ENCODE measurements at regions not wholly inside any gene's neighbourhood (a gene's known extent, or its start where the extent isn't known, plus 50 kb on each side); places are given as distances from the start of the nearest gene placed in this dataset.

- H3K4me3 ChIP-seq (ENCODE audit: control insufficient read depth, low read depth, low read length): no peak overlapping the region
- TF ChIP-seq CTCF (conservative IDR thresholded peaks at IDR 0.05; ENCODE audit: control insufficient read depth, insufficient read depth, low read depth, low read length): no peak
- no peak for DNase-seq (ENCODE audit: low read depth)
These were observed 452.9 kb upstream of the DMAC1 start for GRCh38 chr9:8252445-8252844.

- H3K4me3 ChIP-seq (ENCODE audit: control insufficient read depth, low read depth, low read length): no peak overlapping the region
- DNase-seq (ENCODE audit: low read depth): no peak
- no peak for TF ChIP-seq CTCF (conservative IDR thresholded peaks at IDR 0.05; ENCODE audit: control insufficient read depth, insufficient read depth, low read depth, low read length)
These were observed 452.0 kb upstream of the DMAC1 start for GRCh38 chr9:8251566-8251965.

GRCh38 chr9:8244505-8245092 is 445.0 kb upstream of the DMAC1 start:
- no peak for DNase-seq (ENCODE audit: low read depth)
- no peak overlapping the region for H3K4me3 ChIP-seq (ENCODE audit: control insufficient read depth, low read depth, low read length)
- TF ChIP-seq CTCF (conservative IDR thresholded peaks at IDR 0.05; ENCODE audit: control insufficient read depth, insufficient read depth, low read depth, low read length): no peak

GRCh38 chr9:8241201-8241600 is 441.6 kb upstream of the DMAC1 start:
- DNase-seq (ENCODE audit: low read depth): peak; percentile 37
- TF ChIP-seq CTCF (conservative IDR thresholded peaks at IDR 0.05; ENCODE audit: control insufficient read depth, insufficient read depth, low read depth, low read length): no peak

GRCh38 chr9:8237096-8237495 is 437.5 kb upstream of the DMAC1 start:
- no peak overlapping the region for H3K4me3 ChIP-seq (ENCODE audit: control insufficient read depth, low read depth, low read length)
- TF ChIP-seq CTCF (conservative IDR thresholded peaks at IDR 0.05; ENCODE audit: control insufficient read depth, insufficient read depth, low read depth, low read length): no peak

More at GRCh38 chr9:8241201-8241600, 441.6 kb upstream of the DMAC1 start:
- H3K4me3 ChIP-seq (ENCODE audit: control insufficient read depth, low read depth, low read length): no peak overlapping the region

GRCh38 chr9:8235489-8235888 is 435.9 kb upstream of the DMAC1 start:
- TF ChIP-seq CTCF (conservative IDR thresholded peaks at IDR 0.05; ENCODE audit: control insufficient read depth, insufficient read depth, low read depth, low read length): no peak
- H3K4me3 ChIP-seq (ENCODE audit: control insufficient read depth, low read depth, low read length): no peak overlapping the region
- DNase-seq (ENCODE audit: low read depth): no peak

More at GRCh38 chr9:8237096-8237495, 437.5 kb upstream of the DMAC1 start:
- peak; percentile 7 for DNase-seq (ENCODE audit: low read depth)

GRCh38 chr9:8234316-8234715 is 434.7 kb upstream of the DMAC1 start:
- TF ChIP-seq CTCF (conservative IDR thresholded peaks at IDR 0.05; ENCODE audit: control insufficient read depth, insufficient read depth, low read depth, low read length): no peak
- DNase-seq (ENCODE audit: low read depth): no peak
- H3K4me3 ChIP-seq (ENCODE audit: control insufficient read depth, low read depth, low read length): no peak overlapping the region

Measured in fibroblast of mammary gland (primary cell).